IMR-90 (cell line): ENCODE measurements at regions not wholly inside any gene's neighbourhood (a gene's known extent, or its start where the extent isn't known, plus 50 kb on each side); places are given as distances from the start of the nearest gene placed in this dataset.

Experiments used
- ATAC-seq: fragments of 200-7000 bp; cut with Tn5 transposase; 2 replicates; pipeline ENCODE4 v1.9.1; 2020; ENCODE audit warnings: low read depth, mild to moderate bottlenecking, moderate library complexity
- BruUV-seq: library from RNA; stranded (reverse); fragments of 400-500 nt; replicated peaks from 2 replicates; lab custom pipeline; 2021; lab: Mats Ljungman, UMichigan
- CTCF ChIA-PET: fragments of 300-600 bp; formaldehyde crosslinking; extraction: SDS; loops from one replicate; lab custom pipeline; 2021; ENCODE audit warnings: antibody characterized with exemption; lab: Yijun Ruan, JAX
- POLR2A ChIA-PET: fragments of 300-600 bp; sonication (Branson Sonifier 250); formaldehyde crosslinking; loops from one replicate; lab custom pipeline; 2022; ENCODE audit warnings: antibody characterized with exemption; ENCODE audit not compliant: unreplicated experiment; lab: Charles Lee
- DNase-seq: peaks from one replicate; pipeline ENCODE4 v3.0.0; 2013
- H2AFZ ChIP-seq: replicated peaks from 2 replicates; pipeline ENCODE3; 2013; ENCODE audit warnings: low read length, mild to moderate bottlenecking; ENCODE audit not compliant: poor library complexity
- H2AK5ac ChIP-seq: 2 replicates; pipeline ENCODE4 v1.6.1; 2013; ENCODE audit warnings: low read depth, low read length, inconsistent platforms
- H2AK9ac ChIP-seq: replicated peaks from 2 replicates; pipeline ENCODE3; 2013; ENCODE audit warnings: mild to moderate bottlenecking, low read depth, low read length, moderate library complexity; ENCODE audit not compliant: poor library complexity
- H2BK120ac ChIP-seq: 2 replicates; pipeline ENCODE4 v1.6.1; 2013; ENCODE audit warnings: low read depth, low read length, inconsistent platforms
- H2BK15ac ChIP-seq: 3 replicates; pipeline ENCODE4 v1.6.1; 2013; ENCODE audit warnings: low read depth, low read length, inconsistent platforms
- H2BK20ac ChIP-seq: 2 replicates; pipeline ENCODE4 v1.6.1; 2013; ENCODE audit warnings: low read depth, mild to moderate bottlenecking, inconsistent platforms, low read length, moderate library complexity
- H2BK5ac ChIP-seq: 2 replicates; pipeline ENCODE4 v1.6.1; 2013; ENCODE audit warnings: mild to moderate bottlenecking, low read depth, low read length, inconsistent platforms; ENCODE audit not compliant: poor library complexity, severe bottlenecking
- H3K14ac ChIP-seq: replicated peaks from 2 replicates; pipeline ENCODE4 v1.6.1; 2013; ENCODE audit warnings: low read depth, low read length, inconsistent platforms
- H3K18ac ChIP-seq: 2 replicates; pipeline ENCODE4 v1.6.1; 2013; ENCODE audit warnings: low read depth, low read length, control low read depth
- H3K23ac ChIP-seq: 2 replicates; pipeline ENCODE4 v1.6.1; 2013; ENCODE audit warnings: low read depth, low read length, inconsistent platforms
- H3K27ac ChIP-seq: 2 replicates; pipeline ENCODE4 v1.5.1; 2013; ENCODE audit warnings: mild to moderate bottlenecking, control low read depth, low read length; ENCODE audit not compliant: insufficient read depth
- H3K27me3 ChIP-seq: 2 replicates; pipeline ENCODE4 v1.6.1; 2013; ENCODE audit warnings: low read length; ENCODE audit not compliant: control insufficient read depth, insufficient read depth
- H3K36me3 ChIP-seq: 2 replicates; pipeline ENCODE4 v1.6.1; 2013; ENCODE audit warnings: low read length, mixed read lengths; ENCODE audit not compliant: control insufficient read depth, insufficient read depth
- H3K4ac ChIP-seq: 2 replicates; pipeline ENCODE4 v1.6.1; 2013; ENCODE audit warnings: low read depth, low read length, inconsistent platforms
- H3K4me1 ChIP-seq: 2 replicates; pipeline ENCODE4 v1.6.1; 2013; ENCODE audit warnings: low read length, mixed read lengths; ENCODE audit not compliant: control insufficient read depth, insufficient read depth
- H3K4me2 ChIP-seq: 2 replicates; pipeline ENCODE4 v1.6.1; 2013; ENCODE audit warnings: low read depth, mild to moderate bottlenecking, control low read depth, low read length, moderate library complexity
- H3K4me3 ChIP-seq: 2 replicates; pipeline ENCODE4 v1.5.1; 2013; ENCODE audit warnings: low read depth, mild to moderate bottlenecking, control low read depth, low read length, moderate library complexity; ENCODE audit not compliant: insufficient read depth
- H3K56ac ChIP-seq: 2 replicates; pipeline ENCODE4 v1.6.1; 2013; ENCODE audit warnings: low read length, inconsistent platforms; ENCODE audit not compliant: insufficient read depth; ENCODE audit errors: extremely low read depth
- H3K79me1 ChIP-seq, 2 experiments: 2 replicates each; pipeline ENCODE4 v1.6.1; 2013; ENCODE audit warnings: low read length in 2 of 2, inconsistent platforms in 1 of 2, low read depth in 1 of 2
- H3K9ac ChIP-seq: 2 replicates; pipeline ENCODE4 v1.6.1; 2013; ENCODE audit warnings: low read depth, low read length, control low read depth
- H3K9me1 ChIP-seq: 2 replicates; pipeline ENCODE4 v1.6.1; 2013; ENCODE audit warnings: low read length, inconsistent platforms; ENCODE audit not compliant: insufficient read depth
- H3K9me3 ChIP-seq: 2 replicates; pipeline ENCODE4 v1.6.1; 2013; ENCODE audit warnings: low read length; ENCODE audit not compliant: control insufficient read depth, insufficient read depth
- H4K20me1 ChIP-seq: 2 replicates; pipeline ENCODE4 v1.6.1; 2013; ENCODE audit warnings: low read length, inconsistent platforms; ENCODE audit not compliant: insufficient read depth
- H4K5ac ChIP-seq: 2 replicates; pipeline ENCODE4 v1.6.1; 2013; ENCODE audit warnings: mild to moderate bottlenecking, low read depth, low read length, control low read depth
- H4K8ac ChIP-seq, 2 experiments: 2 replicates each; pipeline ENCODE4 v1.6.1; 2013; ENCODE audit warnings: low read depth in 2 of 2, low read length in 2 of 2, control low read depth in 1 of 2, inconsistent platforms in 1 of 2
- H4K91ac ChIP-seq: 2 replicates; pipeline ENCODE4 v1.6.1; 2013; ENCODE audit warnings: low read depth, low read length, inconsistent platforms; ENCODE audit not compliant: insufficient read depth
- CEBPB ChIP-seq: IDR thresholded peaks from 2 replicates; pipeline ENCODE4 v1.6.1; 2012; ENCODE audit warnings: low read depth, low read length, improper control_type of control experiment
- MAFK ChIP-seq: IDR thresholded peaks from 2 replicates; pipeline ENCODE4 v1.6.1; 2012; ENCODE audit warnings: low read depth, low read length, improper control_type of control experiment
- WGBS, 2 experiments: methylation state at CpG; one replicate each; pipeline versions ENCODE4 v1.1.5 to v1.1.7; 2013; ENCODE audit warnings: missing lambda C conversion rate in 2 of 2; ENCODE audit not compliant: insufficient read length in 1 of 2; ENCODE audit errors: extremely low coverage in 2 of 2; 5-methylcytosine and 5-hydroxymethylcytosine counted together
- dilution Hi-C: fragments of 300-500 bp; cut with HindIII; formaldehyde crosslinking; loops from one replicate; pipeline ENCODE4 v1.14.3; 2018; ENCODE audit warnings: low sequenced_read_pairs; ENCODE audit not compliant: unreplicated experiment
- in situ Hi-C: fragments of 300-500 bp; cut with MboI; formaldehyde crosslinking; loops from 3 replicates; pipeline ENCODE4 v1.14.3; 2019; ENCODE audit warnings: low sequenced_read_pairs, inconsistent platforms, mixed read lengths
- intact Hi-C: fragments of 100-400 bp; cut with micrococcal nuclease; formaldehyde crosslinking; loops from 2 replicates; pipeline ENCODE4 v1.10.0; 2022

- dilution Hi-C loops = no loop called here
- BruUV-seq = no TSS peak
- no peak overlapping the region for H2AK5ac ChIP-seq
- no peaks in the 10 kb centered on the region for H3K9me1 ChIP-seq
- no peak overlapping the region for H4K8ac ChIP-seq
- TF ChIP-seq MAFK (peak; percentile 46; the same call in 1 of the 2 replicates), CEBPB (no peak)
- WGBS, 2 experiments = no CpG with 5 or more reads among the region's 2 CpGs
- H3K18ac ChIP-seq = no peak overlapping the region
- no peaks in the 10 kb centered on the region for H4K20me1 ChIP-seq
- H2BK120ac ChIP-seq = no peak overlapping the region
- no peak overlapping the region for H2AFZ ChIP-seq
- no peak overlapping the region for H3K4me2 ChIP-seq
- no peak overlapping the region for H3K27ac ChIP-seq
- no peak overlapping the region for H3K4ac ChIP-seq
- H4K91ac ChIP-seq = no peak overlapping the region
- H3K9me3 ChIP-seq = no peaks in the 10 kb centered on the region
- H3K79me1 ChIP-seq = no peaks in the 10 kb centered on the region
- no peaks in the 10 kb centered on the region for H3K4me1 ChIP-seq
- in situ Hi-C loops = no loop called here
- H2BK5ac ChIP-seq = no peak overlapping the region
- no peak overlapping the region for H3K14ac ChIP-seq
- H3K23ac ChIP-seq = no peak overlapping the region
- no peak overlapping the region for H2BK15ac ChIP-seq
- CTCF ChIA-PET = no interaction called here
- no peak overlapping the region for H3K56ac ChIP-seq
- no peak overlapping the region for H3K9ac ChIP-seq
- H2AK9ac ChIP-seq = no peak overlapping the region
- no peak overlapping the region for H2BK20ac ChIP-seq
- intact Hi-C loops = no loop called here
- no peaks in the 10 kb centered on the region for H3K36me3 ChIP-seq
- H3K4me3 ChIP-seq = no peak overlapping the region
- POLR2A ChIA-PET = no interaction called here
- DNase-seq (no peak), ATAC-seq (no peak)
- H4K5ac ChIP-seq = no peak overlapping the region
- H3K27me3 ChIP-seq = no peaks in the 10 kb centered on the region
Observed at GRCh38 chr2:81839780-81840179, 1535.2 kb upstream of the LRRTM1 start.
